ENCODE measurements at regions not wholly inside any gene's neighbourhood (a gene's known extent, or its start where the extent isn't known, plus 50 kb on each side); places are given as distances from the start of the nearest gene placed in this dataset.
"Not testable (repeated sequence)": the region's sequence is repeated elsewhere in the genome, so short reads cannot be mapped to it uniquely, and the experiment has no call there.

DNA sequence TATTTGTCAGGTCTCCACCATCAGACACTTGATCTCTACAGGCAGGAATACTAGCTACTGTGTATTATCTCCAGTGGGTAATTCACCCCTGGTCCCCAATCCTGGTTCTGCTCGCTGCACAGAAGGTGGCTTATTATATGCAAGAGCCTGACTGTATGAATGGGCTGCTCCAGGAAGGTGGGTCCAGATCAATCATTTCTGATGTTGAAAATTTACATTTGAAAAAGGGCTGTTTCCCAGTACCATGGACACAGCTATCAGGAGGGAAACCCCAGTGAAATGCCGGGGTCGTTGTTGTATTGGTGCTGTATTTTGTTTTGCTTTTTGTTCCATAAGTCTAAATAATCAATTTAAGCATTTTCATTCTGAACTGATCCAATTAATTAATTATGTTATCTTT is 367.6 kb downstream of the RND3 start:
- H3K27ac ChIP-seq (ENCODE audit: low read depth, low read length), result no peak overlapping the region
- no peaks in the 10 kb centered on the region for H3K9me3 ChIP-seq (ENCODE audit: control insufficient read depth in 1 of 2, insufficient read depth in 1 of 2, low read depth in 1 of 2, low read length in 2 of 2)
- H3K9me2 ChIP-seq (ENCODE audit: insufficient read depth), result no peaks in the 10 kb centered on the region
- ATAC-seq (no peak), DNase-seq (ENCODE audit: low read depth, low spot score) (no peak)
- H2AFZ ChIP-seq (ENCODE audit: low read depth, low read length, poor library complexity, severe bottlenecking), result no peak overlapping the region
- POLR2A ChIA-PET, result no interaction called here
- H4K20me1 ChIP-seq (ENCODE audit: insufficient read depth), result no peaks in the 10 kb centered on the region
- RAD21 ChIA-PET (ENCODE audit: low non-redundant PET in 1 of 2, low total read pairs in 2 of 2, uncharacterized antibody in 2 of 2, unreplicated experiment in 2 of 2), result no interaction called here
- no peaks in the 10 kb centered on the region for H3K79me2 ChIP-seq (ENCODE audit: insufficient read depth, low read length)
- TF ChIP-seq REST (IDR thresholded peaks at IDR 0.05; ENCODE audit: low read depth) (no peak), EZH2phosphoT487 (IDR thresholded peaks at IDR 0.05; ENCODE audit: borderline replicate concordance) (no peak), JUND (IDR thresholded peaks at IDR 0.05) (no peak), ZFX (IDR thresholded peaks at IDR 0.05) (no peak), CBX3 (IDR thresholded peaks at IDR 0.05; ENCODE audit: low read depth) (no peak), RAD21 (IDR thresholded peaks at IDR 0.05; ENCODE audit: low read depth) (no peak)
- TF ChIP-seq, protein P1, sequence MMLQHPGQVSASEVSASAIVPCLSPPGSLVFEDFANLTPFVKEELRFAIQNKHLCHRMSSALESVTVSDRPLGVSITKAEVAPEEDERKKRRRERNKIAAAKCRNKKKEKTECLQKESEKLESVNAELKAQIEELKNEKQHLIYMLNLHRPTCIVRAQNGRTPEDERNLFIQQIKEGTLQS (IDR thresholded peaks at IDR 0.05), result no peak
- no peak overlapping the region for H3K9ac ChIP-seq (ENCODE audit: low read length)
- no peaks in the 10 kb centered on the region for H3K27me3 ChIP-seq (ENCODE audit: insufficient read depth, low read length)
- no TSS peak for BruUV-seq (replicated peaks)
- H3K4me3 ChIP-seq (replicated peaks in 1 of 2; ENCODE audit: low read depth in 1 of 2, low read length in 2 of 2), result no peak overlapping the region
- no peaks in the 10 kb centered on the region for H3K4me1 ChIP-seq (ENCODE audit: control insufficient read depth in 1 of 2, insufficient read depth in 2 of 2, low read length in 2 of 2)
- H3K4me2 ChIP-seq (ENCODE audit: low read length), result no peak overlapping the region
- intact Hi-C loops (cut with micrococcal nuclease), result no loop called here
- CTCF ChIA-PET, result no interaction called here
- no peaks in the 10 kb centered on the region for H3K36me3 ChIP-seq (ENCODE audit: control insufficient read depth in 1 of 2, insufficient read depth in 2 of 2, low read length in 2 of 2)

DNA sequence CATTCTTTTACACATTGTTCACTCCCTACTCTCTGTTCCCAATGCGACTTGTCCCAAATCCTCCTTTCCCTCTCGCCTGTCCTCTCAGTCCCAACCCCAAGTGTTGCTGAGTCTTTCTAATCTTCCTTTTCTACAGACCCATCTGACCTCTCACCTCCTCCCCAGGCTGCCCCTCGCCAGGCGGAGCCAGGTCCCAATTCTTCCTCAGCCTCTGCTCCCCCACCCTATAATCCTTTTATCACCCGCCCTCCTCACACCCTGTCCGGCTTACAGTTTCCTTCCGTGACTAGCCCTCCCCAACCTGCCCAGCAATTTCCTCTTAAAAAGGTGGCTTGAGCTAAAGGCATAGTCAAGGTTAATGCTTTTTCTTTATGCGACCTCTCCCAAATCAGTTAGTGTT is 373.4 kb downstream of the RND3 start:
- intact Hi-C loops (cut with micrococcal nuclease); H3K9ac ChIP-seq (ENCODE audit: low read length); H3K4me3 ChIP-seq (replicated peaks in 1 of 2; ENCODE audit: low read depth in 1 of 2, low read length in 2 of 2); H3K4me2 ChIP-seq (ENCODE audit: low read length); BruUV-seq (replicated peaks); ATAC-seq; H2AFZ ChIP-seq (ENCODE audit: low read depth, low read length, poor library complexity, severe bottlenecking); H3K4me1 ChIP-seq (ENCODE audit: control insufficient read depth in 1 of 2, insufficient read depth in 2 of 2, low read length in 2 of 2); H3K9me3 ChIP-seq (ENCODE audit: control insufficient read depth in 1 of 2, insufficient read depth in 1 of 2, low read depth in 1 of 2, low read length in 2 of 2); H3K9me2 ChIP-seq (ENCODE audit: insufficient read depth); H4K20me1 ChIP-seq (ENCODE audit: insufficient read depth); DNase-seq (ENCODE audit: low read depth, low spot score); H3K27ac ChIP-seq (ENCODE audit: low read depth, low read length); RAD21 ChIA-PET (ENCODE audit: low non-redundant PET in 1 of 2, low total read pairs in 2 of 2, uncharacterized antibody in 2 of 2, unreplicated experiment in 2 of 2); CTCF ChIA-PET; H3K27me3 ChIP-seq (ENCODE audit: insufficient read depth, low read length); H3K79me2 ChIP-seq (ENCODE audit: insufficient read depth, low read length); POLR2A ChIA-PET; H3K36me3 ChIP-seq (ENCODE audit: control insufficient read depth in 1 of 2, insufficient read depth in 2 of 2, low read length in 2 of 2): not testable (repeated sequence)
